ENCODE measurements at regions not wholly inside any gene's neighbourhood (a gene's known extent, or its start where the extent isn't known, plus 50 kb on each side); places are given as distances from the start of the nearest gene placed in this dataset.
A peak's percentile ranks its signal among the peaks of the same experiment; 100 is the strongest.

- no peak for DNase-seq
Observed at GRCh38 chr15:79186616-79187015, 95.9 kb upstream of the ANKRD34C start.

- DNase-seq, result peak in 7 of 56 donors; percentile 2 to 19 (median 6)
Observed at GRCh38 chr15:79185199-79185598, 94.6 kb upstream of the RASGRF1 start.

GRCh38 chr15:79184465-79184892 is 93.9 kb upstream of the RASGRF1 start:
- DNase-seq, result peak in 50 of 56 donors; percentile 6 to 87 (median 38)

GRCh38 chr15:79180318-79180717 is 89.7 kb upstream of the RASGRF1 start:
- no peak for DNase-seq

- no peak for DNase-seq
Observed at GRCh38 chr15:79179597-79179996, 89.0 kb upstream of the RASGRF1 start.

GRCh38 chr15:79179108-79179561 is 88.6 kb upstream of the RASGRF1 start:
- DNase-seq, result no peak

- no peak for DNase-seq
Observed at GRCh38 chr15:79178594-79178993, 88.0 kb upstream of the RASGRF1 start.

GRCh38 chr15:79176151-79176550 is 85.6 kb upstream of the RASGRF1 start:
- no peak for DNase-seq

GRCh38 chr15:79172801-79173460 is 82.4 kb upstream of the RASGRF1 start:
- DNase-seq, result no peak

- no peak for DNase-seq
Observed at GRCh38 chr15:79172032-79172481, 81.5 kb upstream of the RASGRF1 start.

- DNase-seq, result no peak
Observed at GRCh38 chr15:79171320-79172031, 80.9 kb upstream of the RASGRF1 start.

GRCh38 chr15:79170256-79170664 is 79.7 kb upstream of the RASGRF1 start:
- DNase-seq, result no peak

- peak in 14 of 56 donors; percentile 10 to 66 (median 36) for DNase-seq
Observed at GRCh38 chr15:79169526-79170133, 79.0 kb upstream of the RASGRF1 start.

GRCh38 chr15:79168922-79169456 is 78.4 kb upstream of the RASGRF1 start:
- peak in 36 of 56 donors; percentile 8 to 67 (median 37) for DNase-seq

- DNase-seq, result no peak
Observed at GRCh38 chr15:79167776-79168175, 77.2 kb upstream of the RASGRF1 start.

- no peak for DNase-seq
Observed at GRCh38 chr15:79166311-79166955, 75.9 kb upstream of the RASGRF1 start.

GRCh38 chr15:79164465-79164864 is 73.9 kb upstream of the RASGRF1 start:
- no peak for DNase-seq

- DNase-seq, result no peak
Observed at GRCh38 chr15:79164043-79164442, 73.5 kb upstream of the RASGRF1 start.

GRCh38 chr15:79163395-79163794 is 72.8 kb upstream of the RASGRF1 start:
- no peak for DNase-seq

GRCh38 chr15:79161837-79162508 is 71.4 kb upstream of the RASGRF1 start:
- no peak for DNase-seq

- DNase-seq, result no peak
Observed at GRCh38 chr15:79160211-79160610, 69.6 kb upstream of the RASGRF1 start.

Data from amygdala (tissue), 56 donors.